ENCODE measurements at regions not wholly inside any gene's neighbourhood (a gene's known extent, or its start where the extent isn't known, plus 50 kb on each side); places are given as distances from the start of the nearest gene placed in this dataset.

GRCh38 chr10:44435196-44435595 lies 50.3 kb upstream of the CXCL12 start:
- intact Hi-C loops (cut with micrococcal nuclease; ENCODE audit: unreplicated experiment), result no loop called here
- no peak for DNase-seq
- Histone ChIP-seq H3K36me3 (ENCODE audit: low read depth) (no peaks in the 10 kb centered on the region), H3F3A (ENCODE audit: insufficient read depth, low read depth) (no peaks in the 10 kb centered on the region), H4K20me1 (ENCODE audit: insufficient read depth) (no peaks in the 10 kb centered on the region), H3K4me1 (replicated peaks; ENCODE audit: insufficient read depth) (no peaks in the 10 kb centered on the region), H3K4me2 (no peak overlapping the region), H2AFZ (no peak overlapping the region), H3K27ac (no peak overlapping the region), H3K79me2 (ENCODE audit: low read depth) (no peaks in the 10 kb centered on the region), H3K27me3 (ENCODE audit: insufficient read depth, low read depth) (no peaks in the 10 kb centered on the region), H3K4me3 (no peak overlapping the region), H3K9me2 (ENCODE audit: insufficient read depth) (no peaks in the 10 kb centered on the region), H3K9me3 (ENCODE audit: insufficient read depth, low read depth) (no peaks in the 10 kb centered on the region)
- TF ChIP-seq CTCF (conservative IDR thresholded peaks at IDR 0.05) (no peak), EZH2 (IDR thresholded peaks at IDR 0.05; ENCODE audit: low read depth) (no peak)
- BruUV-seq (replicated peaks), result no TSS peak
- POLR2A ChIA-PET (ENCODE audit: unreplicated experiment), result no interaction called here
- CTCF ChIA-PET, result no interaction called here

- H3K27ac ChIP-seq, result no peak overlapping the region
- no peak for TF ChIP-seq EZH2 (IDR thresholded peaks at IDR 0.05; ENCODE audit: low read depth)
- no peak for TF ChIP-seq CTCF (conservative IDR thresholded peaks at IDR 0.05)
- no peak overlapping the region for H3K4me2 ChIP-seq
- no peaks in the 10 kb centered on the region for H3K4me1 ChIP-seq (replicated peaks; ENCODE audit: insufficient read depth)
- H3F3A ChIP-seq (ENCODE audit: insufficient read depth, low read depth), result no peaks in the 10 kb centered on the region
- H3K79me2 ChIP-seq (ENCODE audit: low read depth), result no peaks in the 10 kb centered on the region
- no peak overlapping the region for H3K4me3 ChIP-seq
- no peaks in the 10 kb centered on the region for H3K27me3 ChIP-seq (ENCODE audit: insufficient read depth, low read depth)
- intact Hi-C loops (cut with micrococcal nuclease; ENCODE audit: unreplicated experiment), result no loop called here
- POLR2A ChIA-PET (ENCODE audit: unreplicated experiment), result no interaction called here
- H4K20me1 ChIP-seq (ENCODE audit: insufficient read depth), result no peaks in the 10 kb centered on the region
- no peaks in the 10 kb centered on the region for H3K9me3 ChIP-seq (ENCODE audit: insufficient read depth, low read depth)
- CTCF ChIA-PET, result interaction anchor here (0.6 kb wide), 1 partner anchor 421 kb away, joined by 3 read pairs; no protein-coding TSS in a partner anchor
- H3K9me2 ChIP-seq (ENCODE audit: insufficient read depth), result no peaks in the 10 kb centered on the region
- no TSS peak for BruUV-seq (replicated peaks)
- no peak overlapping the region for H2AFZ ChIP-seq
- H3K36me3 ChIP-seq (ENCODE audit: low read depth), result no peaks in the 10 kb centered on the region
- DNase-seq, result no peak
Observed at GRCh38 chr10:44436240-44436639, 51.3 kb upstream of the CXCL12 start.

GRCh38 chr10:44437840-44438511 lies 53.1 kb upstream of the CXCL12 start:
- Histone ChIP-seq H3K27ac (no peak overlapping the region), H3K4me3 (no peak overlapping the region), H3K4me1 (replicated peaks; ENCODE audit: insufficient read depth) (no peaks in the 10 kb centered on the region), H3F3A (ENCODE audit: insufficient read depth, low read depth) (no peaks in the 10 kb centered on the region), H3K36me3 (ENCODE audit: low read depth) (no peaks in the 10 kb centered on the region), H3K9me3 (ENCODE audit: insufficient read depth, low read depth) (no peaks in the 10 kb centered on the region), H3K27me3 (ENCODE audit: insufficient read depth, low read depth) (no peaks in the 10 kb centered on the region), H3K79me2 (ENCODE audit: low read depth) (no peaks in the 10 kb centered on the region), H3K4me2 (no peak overlapping the region), H4K20me1 (ENCODE audit: insufficient read depth) (no peaks in the 10 kb centered on the region), H3K9me2 (ENCODE audit: insufficient read depth) (no peaks in the 10 kb centered on the region), H2AFZ (no peak overlapping the region)
- no TSS peak for BruUV-seq (replicated peaks)
- intact Hi-C loops (cut with micrococcal nuclease; ENCODE audit: unreplicated experiment), result no loop called here
- POLR2A ChIA-PET (ENCODE audit: unreplicated experiment), result interaction anchor here (0.6 kb wide), 1 partner anchor 623 kb away, joined by 4 read pairs; no protein-coding TSS in a partner anchor
- no peak for DNase-seq
- CTCF ChIA-PET, result no interaction called here
- TF ChIP-seq CTCF (conservative IDR thresholded peaks at IDR 0.05) (no peak), EZH2 (IDR thresholded peaks at IDR 0.05; ENCODE audit: low read depth) (no peak)

All from PC-9 (cell line).